GM21367 (cell line): ENCODE measurements at regions not wholly inside any gene's neighbourhood (a gene's known extent, or its start where the extent isn't known, plus 50 kb on each side); places are given as distances from the start of the nearest gene placed in this dataset.

Experiments
- ATAC-seq: cut with Tn5 transposase; IDR thresholded peaks from one replicate; pipeline ENCODE4 v1.9.1; 2021; ENCODE audit not compliant: unreplicated experiment

DNA sequence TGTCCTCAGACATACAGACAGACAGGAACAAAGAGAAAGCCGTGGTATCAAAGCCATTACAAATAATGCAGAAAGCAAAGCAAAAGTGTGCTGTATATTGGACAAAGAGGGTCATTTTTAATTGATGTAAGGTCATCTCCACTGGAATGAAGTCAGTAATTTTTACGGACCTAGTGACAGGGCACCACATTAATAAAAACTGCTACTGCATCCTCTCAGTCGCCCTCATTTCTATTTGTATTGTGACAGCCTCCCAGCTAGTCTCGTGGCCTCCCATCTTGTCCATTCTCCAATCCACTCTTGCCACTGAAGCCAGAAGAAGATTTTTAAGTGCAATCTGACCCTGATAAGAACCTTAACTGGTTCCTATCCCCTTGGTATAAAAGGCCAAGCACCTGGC, 132.4 kb downstream of the NUAK1 start:
- ATAC-seq, result no peak

DNA sequence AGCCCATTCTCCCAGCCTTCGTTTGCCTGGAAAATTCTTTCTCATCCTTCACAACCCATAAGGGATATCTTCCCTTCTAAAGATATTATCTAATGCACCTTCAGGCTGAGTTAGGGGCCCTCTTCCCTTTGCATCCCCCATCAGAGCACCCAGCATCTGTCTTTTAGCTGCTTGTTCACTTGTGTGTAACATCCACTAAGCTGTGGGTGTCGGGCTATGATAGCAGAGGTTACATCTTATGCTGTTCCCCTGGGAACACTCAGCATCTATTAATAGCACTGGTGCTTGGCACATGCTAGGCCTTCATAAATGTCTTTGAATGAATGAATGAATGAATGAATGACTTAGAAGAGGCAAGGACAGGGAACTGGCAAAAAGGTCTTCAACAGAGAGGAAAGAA, 131.8 kb downstream of the NUAK1 start:
- ATAC-seq, result no peak

DNA sequence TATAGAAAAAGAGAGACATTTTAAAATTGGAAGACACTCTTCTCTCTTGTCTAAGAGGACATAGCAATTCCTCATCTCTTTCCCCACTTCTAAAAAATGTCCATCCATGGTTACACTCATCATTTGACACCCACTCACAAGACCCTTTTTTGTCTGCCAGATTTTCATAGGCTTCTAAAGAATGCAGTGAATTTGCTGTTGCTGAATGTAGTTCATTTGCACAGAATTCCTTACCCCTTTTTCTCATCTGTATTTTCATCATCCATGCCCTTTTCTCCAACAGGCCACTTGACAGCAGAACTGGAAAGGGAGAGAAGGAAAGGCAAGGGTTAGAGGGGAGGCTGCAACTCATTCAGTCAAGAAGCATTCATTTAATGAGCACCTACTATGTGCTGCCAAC, 128.0 kb downstream of the NUAK1 start:
- no peak for ATAC-seq
